SK-N-MC (cell line): ENCODE measurements at regions not wholly inside any gene's neighbourhood (a gene's known extent, or its start where the extent isn't known, plus 50 kb on each side); places are given as distances from the start of the nearest gene placed in this dataset.

Experiments used
- DNase-seq: peaks from one replicate; pipeline ENCODE4 v3.0.0-alpha.2; 2011; ENCODE audit warnings: low read depth, low spot score
- H3K27ac ChIP-seq: fragments of 200-600 bp; sonication (generic); 2 replicates; pipeline ENCODE4 v1.5.1; 2016; ENCODE audit warnings: mixed run types
- H3K36me3 ChIP-seq: fragments of 200-600 bp; sonication (generic); 2 replicates; pipeline ENCODE4 v1.6.1; 2017; ENCODE audit warnings: antibody characterized with exemption, low read length, mixed read lengths; ENCODE audit not compliant: insufficient read depth
- H3K4me3 ChIP-seq: fragments of 200-600 bp; sonication (generic); 2 replicates; pipeline ENCODE4 v1.5.1; 2016
- H3K9ac ChIP-seq: fragments of 200-600 bp; sonication (generic); 2 replicates; pipeline ENCODE4 v1.8.0; 2017; ENCODE audit warnings: mixed run types, mixed read lengths; ENCODE audit not compliant: insufficient read length
- H3K9me3 ChIP-seq: fragments of 200-600 bp; sonication (generic); 2 replicates; pipeline ENCODE4 v1.6.1; 2017; ENCODE audit warnings: low read depth, mild to moderate bottlenecking, antibody characterized with exemption, low read length, moderate library complexity, mixed read lengths
- EZH2 ChIP-seq: fragments of 200-600 bp; sonication (generic); IDR thresholded peaks from one replicate; pipeline ENCODE4 v1.6.1; 2017; ENCODE audit warnings: antibody characterized with exemption
- FOXP2 ChIP-seq: optimal IDR thresholded peaks from 2 replicates; pipeline ENCODE3; 2011; ENCODE audit warnings: mild to moderate bottlenecking, moderate library complexity; ENCODE audit not compliant: insufficient read depth; ENCODE audit errors: extremely low read length, control extremely low read depth
- POLR2AphosphoS5 ChIP-seq: IDR thresholded peaks from 2 replicates; pipeline ENCODE4 v1.6.1; 2012; ENCODE audit warnings: mild to moderate bottlenecking, low read depth, low read length, borderline replicate concordance

DNA sequence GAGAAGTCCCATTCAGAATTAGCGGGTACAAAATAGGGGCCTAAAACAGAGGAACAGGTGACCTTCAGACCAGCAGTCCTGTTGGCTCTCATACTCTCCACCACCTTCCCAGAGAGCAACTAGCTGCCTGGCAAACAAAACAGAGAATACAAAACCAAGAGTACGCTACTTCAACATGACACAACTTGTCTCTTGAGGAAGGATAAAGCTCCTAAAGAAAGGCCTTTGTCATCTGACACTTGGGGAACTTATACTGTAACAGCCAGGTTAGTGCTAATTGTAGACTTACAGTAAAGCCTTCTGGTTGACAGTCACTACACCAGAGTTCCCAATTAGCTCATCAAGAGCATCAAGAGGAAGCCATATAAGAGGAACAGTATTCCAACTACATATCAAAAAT, 282.1 kb upstream of the NT5C1B start:
- Histone ChIP-seq H3K9ac (no peak overlapping the region), H3K4me3 (no peak overlapping the region), H3K36me3 (no peaks in the 10 kb centered on the region), H3K27ac (no peak overlapping the region), H3K9me3 (no peaks in the 10 kb centered on the region)
- TF ChIP-seq POLR2AphosphoS5 (no peak), FOXP2 (no peak), EZH2 (no peak)
- DNase-seq: no peak

DNA sequence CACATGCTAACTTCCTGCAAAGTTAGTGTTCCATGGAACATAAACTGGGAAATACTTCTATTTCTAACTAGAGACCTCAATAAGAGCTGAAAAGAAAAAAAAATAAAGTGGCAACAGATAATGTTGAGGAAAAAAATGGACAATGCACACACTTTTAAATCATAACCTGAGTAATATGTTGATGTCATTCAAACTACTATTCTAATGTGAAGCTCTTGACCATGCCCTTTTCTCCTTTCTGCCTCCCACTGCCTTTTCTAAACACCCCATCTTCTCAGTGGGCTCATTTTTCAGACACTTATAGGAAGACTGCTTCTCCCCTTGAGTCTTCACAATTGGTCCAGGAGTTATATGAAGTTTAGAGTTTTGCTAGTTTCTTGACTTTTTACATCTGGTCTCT, 280.9 kb upstream of the NT5C1B start:
- Histone ChIP-seq H3K9me3 (no peaks in the 10 kb centered on the region), H3K9ac (no peak overlapping the region), H3K27ac (no peak overlapping the region), H3K36me3 (no peaks in the 10 kb centered on the region), H3K4me3 (no peak overlapping the region)
- TF ChIP-seq POLR2AphosphoS5 (no peak), FOXP2 (no peak), EZH2 (no peak)
- no peak for DNase-seq

DNA sequence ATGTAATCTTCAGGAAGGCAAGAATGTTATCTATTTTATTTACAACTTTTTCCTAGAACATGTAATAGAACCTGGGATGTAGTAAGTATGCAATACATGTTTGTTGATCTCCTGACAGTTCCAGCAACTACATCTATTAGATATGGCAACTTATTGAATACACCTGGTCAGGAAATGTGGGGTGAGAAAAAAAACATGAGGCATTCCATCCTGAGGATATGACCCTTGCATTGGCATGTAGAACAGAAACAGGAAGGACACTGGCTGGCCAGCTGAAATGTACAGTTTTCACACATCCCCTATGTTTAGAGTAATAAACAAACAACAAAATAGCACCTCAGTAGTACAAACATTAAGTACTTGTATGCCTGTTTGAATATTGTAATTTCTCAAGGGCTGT, 272.6 kb upstream of the NT5C1B start:
- no peak for TF ChIP-seq EZH2
- no peak for TF ChIP-seq POLR2AphosphoS5
- TF ChIP-seq FOXP2: no peak
- Histone ChIP-seq H3K9ac (no peak overlapping the region), H3K27ac (no peak overlapping the region), H3K9me3 (no peaks in the 10 kb centered on the region), H3K4me3 (no peak overlapping the region), H3K36me3 (no peaks in the 10 kb centered on the region)
- DNase-seq: no peak

DNA sequence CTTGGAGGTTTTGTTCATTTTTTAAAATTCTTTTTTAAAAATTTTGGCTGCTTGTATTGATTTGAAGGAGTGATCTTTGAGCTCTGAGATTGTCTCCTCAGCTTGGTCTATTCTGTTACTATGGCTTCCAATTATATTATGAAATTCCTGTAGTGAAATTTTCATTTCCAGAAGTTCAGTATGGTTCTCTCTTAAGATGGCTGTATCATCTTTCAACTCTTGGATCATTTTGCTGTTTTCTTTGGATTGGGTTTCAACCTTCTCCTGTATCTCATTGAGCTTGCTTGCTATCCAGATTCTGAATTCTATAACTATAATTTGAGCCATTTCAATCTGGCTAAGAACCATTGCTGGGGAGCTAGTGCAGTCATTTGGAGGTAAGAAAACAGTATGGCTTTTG, 270.8 kb upstream of the NT5C1B start:
- Histone ChIP-seq H3K27ac (no peak overlapping the region), H3K36me3 (no peaks in the 10 kb centered on the region), H3K4me3 (no peak overlapping the region), H3K9me3 (no peaks in the 10 kb centered on the region), H3K9ac (no peak overlapping the region)
- TF ChIP-seq POLR2AphosphoS5 (no peak), FOXP2 (no peak), EZH2 (no peak)
- DNase-seq: no peak

DNA sequence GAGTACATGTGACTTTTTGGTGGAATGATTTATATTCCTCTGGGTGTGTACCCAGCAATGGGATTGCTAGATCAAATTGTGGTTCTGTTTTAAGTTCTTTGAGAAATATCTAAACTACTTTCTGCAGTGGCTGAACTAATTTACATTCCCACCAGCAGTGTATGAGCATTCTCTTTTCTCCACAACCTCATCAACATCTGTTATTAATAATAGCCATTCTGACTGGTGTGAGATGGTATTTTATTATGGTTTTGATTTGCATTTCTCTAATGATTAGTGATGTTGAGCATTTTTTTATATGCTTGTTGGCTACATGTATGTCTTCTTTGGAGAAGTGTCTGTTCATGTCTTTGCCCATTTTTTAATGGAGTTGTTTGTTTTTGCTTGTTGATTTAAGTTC, 267.4 kb upstream of the NT5C1B start:
- Histone ChIP-seq H3K36me3 (no peaks in the 10 kb centered on the region), H3K9ac (no peak overlapping the region), H3K4me3 (no peak overlapping the region), H3K9me3 (no peaks in the 10 kb centered on the region), H3K27ac (no peak overlapping the region)
- no peak for DNase-seq
- no peak for TF ChIP-seq POLR2AphosphoS5

DNA sequence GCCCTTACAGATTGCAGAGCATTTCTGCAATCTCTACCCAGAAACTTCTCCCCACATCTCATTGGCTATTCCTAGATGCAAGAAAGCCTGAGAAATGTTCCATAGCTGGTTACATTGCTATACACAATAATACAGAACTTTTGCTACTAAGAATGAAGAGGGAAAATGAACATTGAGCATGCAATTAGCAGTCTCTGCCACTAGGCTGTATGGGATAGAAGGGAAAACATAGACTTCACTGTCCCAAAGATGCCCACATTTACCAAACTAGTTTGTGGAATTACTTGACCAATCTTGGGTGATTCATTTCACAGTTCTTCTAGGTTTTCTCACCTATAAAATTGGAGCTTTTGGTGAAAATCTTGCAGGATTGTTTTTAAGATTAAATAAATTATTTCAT, 265.7 kb upstream of the NT5C1B start:
- no peaks in the 10 kb centered on the region for H3K9me3 ChIP-seq
- TF ChIP-seq EZH2: no peak
- no peak for TF ChIP-seq FOXP2
- no peak for TF ChIP-seq POLR2AphosphoS5
- H3K9ac ChIP-seq: no peak overlapping the region
- DNase-seq: no peak
- no peak overlapping the region for H3K4me3 ChIP-seq
- H3K36me3 ChIP-seq: no peaks in the 10 kb centered on the region
- H3K27ac ChIP-seq: no peak overlapping the region

DNA sequence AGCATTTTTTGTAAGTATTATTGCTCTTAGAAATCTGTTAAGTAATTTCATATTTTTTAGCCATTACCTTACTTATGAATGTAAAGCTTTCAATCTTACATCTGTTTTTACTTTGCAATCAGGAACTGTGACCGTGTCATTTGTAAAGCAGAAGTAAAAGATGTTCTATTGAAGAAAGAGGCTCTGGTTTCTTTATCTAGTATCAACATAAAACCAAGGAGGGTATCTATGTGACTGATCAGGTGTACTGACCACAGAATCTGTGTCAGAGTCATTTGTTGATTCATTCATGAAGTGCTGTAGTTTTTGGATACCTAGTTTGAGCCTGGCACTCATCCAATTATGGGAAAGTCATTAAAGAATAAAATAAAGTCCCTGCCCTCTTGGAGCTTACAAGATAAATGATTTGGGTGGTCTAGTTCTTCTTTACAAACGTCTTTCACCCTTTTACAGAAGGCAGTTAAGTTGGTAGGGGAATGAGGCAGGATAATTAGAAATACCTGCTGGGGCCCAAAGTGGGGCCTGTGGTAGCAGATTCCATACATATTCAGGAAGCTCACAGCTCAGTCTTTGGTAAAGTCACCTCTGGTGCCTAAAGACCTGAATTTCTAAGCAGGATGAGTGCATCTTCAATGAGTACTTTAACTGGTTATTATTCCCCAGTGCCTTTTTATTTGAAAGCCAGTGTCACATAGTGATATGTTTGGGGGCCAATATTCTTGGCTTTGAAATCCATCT, 260.6 kb upstream of the NT5C1B start:
- TF ChIP-seq POLR2AphosphoS5 (no peak), EZH2 (no peak), FOXP2 (no peak)
- no peak for DNase-seq
- no peak overlapping the region for H3K9ac ChIP-seq

DNA sequence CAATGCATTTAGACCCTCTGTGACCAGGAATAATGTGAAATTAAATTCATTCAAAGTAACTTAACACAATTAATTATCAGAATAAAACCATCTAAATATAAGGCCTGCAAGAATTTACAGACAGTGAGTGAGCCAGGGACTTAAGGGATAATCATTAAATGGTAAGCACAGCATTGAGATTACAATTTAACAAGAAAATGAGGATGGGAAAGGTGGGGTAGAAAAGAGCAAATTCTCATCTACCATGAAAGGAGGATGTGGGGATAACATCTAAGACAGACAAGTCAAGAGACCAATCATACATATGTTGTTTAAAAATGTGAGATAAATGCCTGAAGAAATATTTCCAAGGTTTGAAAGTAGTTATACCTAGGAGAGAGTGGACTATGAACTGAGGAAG, 259.3 kb upstream of the NT5C1B start:
- no peak for DNase-seq
- no peaks in the 10 kb centered on the region for H3K36me3 ChIP-seq
- H3K27ac ChIP-seq: no peak overlapping the region
- no peak overlapping the region for H3K9ac ChIP-seq
- H3K9me3 ChIP-seq: no peaks in the 10 kb centered on the region
- H3K4me3 ChIP-seq: no peak overlapping the region
- TF ChIP-seq POLR2AphosphoS5 (no peak), EZH2 (no peak), FOXP2 (no peak)

More for the DNA sequence above, 260.6 kb upstream of the NT5C1B start:
- no peaks in the 10 kb centered on the region for H3K9me3 ChIP-seq
- no peaks in the 10 kb centered on the region for H3K36me3 ChIP-seq
- no peak overlapping the region for H3K27ac ChIP-seq
- H3K4me3 ChIP-seq: no peak overlapping the region

DNA sequence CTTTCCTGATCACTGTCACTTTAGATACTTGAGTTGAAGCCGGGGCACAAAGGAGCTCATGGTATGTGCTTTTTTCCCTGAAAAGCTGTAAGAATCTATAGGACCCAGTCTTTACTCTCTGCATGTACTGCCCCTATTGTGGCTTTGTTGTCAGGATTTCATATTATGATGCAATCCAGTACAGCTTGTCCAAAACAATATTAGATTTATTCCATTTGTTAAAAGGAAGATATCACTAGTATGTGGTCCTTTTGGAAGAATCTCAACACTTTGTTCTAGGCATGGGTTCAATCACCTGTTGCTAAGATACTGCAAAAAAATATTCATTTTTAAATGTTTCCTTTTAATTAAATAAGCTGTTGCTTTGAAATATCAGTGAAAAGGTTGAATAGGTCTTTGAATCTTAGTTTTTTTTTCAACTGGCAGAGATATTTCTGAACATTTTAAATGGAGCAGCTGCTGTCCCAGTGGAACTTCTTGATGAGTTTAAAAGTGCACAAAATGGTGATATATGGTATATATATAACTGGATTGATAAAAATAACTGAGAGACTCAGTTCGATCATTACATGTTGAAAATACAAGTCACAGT, 256.6 kb upstream of the NT5C1B start:
- no peaks in the 10 kb centered on the region for H3K9me3 ChIP-seq
- DNase-seq: no peak
- TF ChIP-seq POLR2AphosphoS5 (no peak), EZH2 (no peak), FOXP2 (no peak)
- no peak overlapping the region for H3K27ac ChIP-seq
- no peaks in the 10 kb centered on the region for H3K36me3 ChIP-seq
- H3K9ac ChIP-seq: no peak overlapping the region
- H3K4me3 ChIP-seq: no peak overlapping the region
